ENCODE measurements at regions not wholly inside any gene's neighbourhood (a gene's known extent, or its start where the extent isn't known, plus 50 kb on each side); places are given as distances from the start of the nearest gene placed in this dataset.

DNA sequence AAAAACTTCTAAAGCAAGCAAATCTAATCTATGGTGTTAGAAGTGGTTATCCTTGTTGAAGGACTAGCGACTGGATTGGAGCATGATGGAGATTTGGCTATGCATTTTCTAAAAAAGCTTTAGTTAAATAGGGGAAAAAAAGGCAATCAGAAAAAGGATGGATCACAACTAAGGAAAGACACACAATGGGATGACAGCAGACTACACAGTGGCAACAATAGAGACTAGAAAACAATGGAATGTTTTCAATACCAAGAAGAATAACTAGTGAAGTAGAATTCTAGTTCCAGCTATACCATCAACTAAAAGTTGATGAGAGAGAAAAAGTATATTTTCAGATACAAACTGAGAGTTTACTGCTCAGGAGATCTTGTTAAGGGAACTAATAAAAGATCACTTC lies 605.8 kb downstream of the PTPRU start:
- TF ChIP-seq PHF8 (CRISPR knock-in tag; IDR thresholded peaks at IDR 0.05) (no peak), ZNF768 (CRISPR knock-in tag; IDR thresholded peaks at IDR 0.05) (no peak), NFE2L2 (IDR thresholded peaks at IDR 0.05; ENCODE audit: low read length) (no peak)
- TF ChIP-seq, protein P1, sequence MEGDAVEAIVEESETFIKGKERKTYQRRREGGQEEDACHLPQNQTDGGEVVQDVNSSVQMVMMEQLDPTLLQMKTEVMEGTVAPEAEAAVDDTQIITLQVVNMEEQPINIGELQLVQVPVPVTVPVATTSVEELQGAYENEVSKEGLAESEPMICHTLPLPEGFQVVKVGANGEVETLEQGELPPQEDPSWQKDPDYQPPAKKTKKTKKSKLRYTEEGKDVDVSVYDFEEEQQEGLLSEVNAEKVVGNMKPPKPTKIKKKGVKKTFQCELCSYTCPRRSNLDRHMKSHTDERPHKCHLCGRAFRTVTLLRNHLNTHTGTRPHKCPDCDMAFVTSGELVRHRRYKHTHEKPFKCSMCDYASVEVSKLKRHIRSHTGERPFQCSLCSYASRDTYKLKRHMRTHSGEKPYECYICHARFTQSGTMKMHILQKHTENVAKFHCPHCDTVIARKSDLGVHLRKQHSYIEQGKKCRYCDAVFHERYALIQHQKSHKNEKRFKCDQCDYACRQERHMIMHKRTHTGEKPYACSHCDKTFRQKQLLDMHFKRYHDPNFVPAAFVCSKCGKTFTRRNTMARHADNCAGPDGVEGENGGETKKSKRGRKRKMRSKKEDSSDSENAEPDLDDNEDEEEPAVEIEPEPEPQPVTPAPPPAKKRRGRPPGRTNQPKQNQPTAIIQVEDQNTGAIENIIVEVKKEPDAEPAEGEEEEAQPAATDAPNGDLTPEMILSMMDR (CRISPR knock-in tag; IDR thresholded peaks at IDR 0.05) = no peak
